Cardiac muscle cell (in vitro differentiated cells and primary cell): ENCODE measurements at regions not wholly inside any gene's neighbourhood (a gene's known extent, or its start where the extent isn't known, plus 50 kb on each side); places are given as distances from the start of the nearest gene placed in this dataset.

Experiments used
- DNase-seq, 2 donors: peaks; one replicate each; pipeline versions ENCODE4 v3.0.0 to v3.0.0-alpha.2; 2010 to 2017; ENCODE audit warnings: low read depth in 1 of 2, low spot score in 1 of 2
- H3K27ac ChIP-seq: fragments of 200-600 bp; sonication (generic); 2 replicates; pipeline ENCODE4 v1.5.1; 2016
- H3K27me3 ChIP-seq: fragments of 200-600 bp; sonication (generic); 2 replicates; pipeline ENCODE4 v1.6.0; 2016; ENCODE audit warnings: control low read depth
- H3K36me3 ChIP-seq: fragments of 200-600 bp; sonication (generic); 2 replicates; pipeline ENCODE4 v1.5.1; 2016; ENCODE audit warnings: control low read depth
- H3K4me1 ChIP-seq: fragments of 200-600 bp; sonication (generic); 2 replicates; pipeline ENCODE4 v1.8.1; 2017; ENCODE audit warnings: low read depth, mild to moderate bottlenecking, mixed run types
- H3K4me3 ChIP-seq: fragments of 200-600 bp; sonication (generic); 2 replicates; pipeline ENCODE4 v1.5.1; 2016; ENCODE audit warnings: mild to moderate bottlenecking
- H3K9me3 ChIP-seq: fragments of 200-600 bp; sonication (generic); 2 replicates; pipeline ENCODE4 v1.5.1; 2017; ENCODE audit warnings: low read depth, mild to moderate bottlenecking, control low read depth
- TF ChIP-seq, protein P1 (sequence below): IDR thresholded peaks from 2 replicates; pipeline ENCODE4 v1.5.1; 2012; ENCODE audit warnings: low read depth, mild to moderate bottlenecking, low read length

DNA sequence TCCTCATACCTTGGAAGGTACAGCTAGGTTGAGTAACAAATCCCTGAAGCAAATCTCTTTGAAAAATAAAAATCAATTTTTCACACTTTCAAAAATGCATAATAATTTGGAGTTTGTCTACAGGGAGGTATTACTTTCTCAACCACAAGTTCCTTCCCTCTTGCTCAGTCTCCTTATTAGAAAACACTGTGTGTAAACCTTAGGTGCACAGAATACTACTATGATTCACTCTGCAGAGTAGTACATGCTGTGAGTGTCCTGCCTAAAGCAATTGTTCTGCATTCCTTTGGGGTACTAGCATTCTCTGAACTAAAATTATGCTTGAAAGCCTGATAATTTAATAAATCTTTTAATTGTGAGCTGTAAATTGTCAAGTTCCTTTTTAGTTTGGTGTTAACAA lies 115.9 kb upstream of the EPHA3 start:
- Histone ChIP-seq H3K9me3 (no peaks in the 10 kb centered on the region), H3K27me3 (no peaks in the 10 kb centered on the region), H3K4me3 (no peak overlapping the region), H3K27ac (no peak overlapping the region), H3K36me3 (no peaks in the 10 kb centered on the region), H3K4me1 (peaks cover 5% of the 10 kb centered on the region)
- TF ChIP-seq, protein P1, sequence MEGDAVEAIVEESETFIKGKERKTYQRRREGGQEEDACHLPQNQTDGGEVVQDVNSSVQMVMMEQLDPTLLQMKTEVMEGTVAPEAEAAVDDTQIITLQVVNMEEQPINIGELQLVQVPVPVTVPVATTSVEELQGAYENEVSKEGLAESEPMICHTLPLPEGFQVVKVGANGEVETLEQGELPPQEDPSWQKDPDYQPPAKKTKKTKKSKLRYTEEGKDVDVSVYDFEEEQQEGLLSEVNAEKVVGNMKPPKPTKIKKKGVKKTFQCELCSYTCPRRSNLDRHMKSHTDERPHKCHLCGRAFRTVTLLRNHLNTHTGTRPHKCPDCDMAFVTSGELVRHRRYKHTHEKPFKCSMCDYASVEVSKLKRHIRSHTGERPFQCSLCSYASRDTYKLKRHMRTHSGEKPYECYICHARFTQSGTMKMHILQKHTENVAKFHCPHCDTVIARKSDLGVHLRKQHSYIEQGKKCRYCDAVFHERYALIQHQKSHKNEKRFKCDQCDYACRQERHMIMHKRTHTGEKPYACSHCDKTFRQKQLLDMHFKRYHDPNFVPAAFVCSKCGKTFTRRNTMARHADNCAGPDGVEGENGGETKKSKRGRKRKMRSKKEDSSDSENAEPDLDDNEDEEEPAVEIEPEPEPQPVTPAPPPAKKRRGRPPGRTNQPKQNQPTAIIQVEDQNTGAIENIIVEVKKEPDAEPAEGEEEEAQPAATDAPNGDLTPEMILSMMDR, result no peak
- no peak for DNase-seq

DNA sequence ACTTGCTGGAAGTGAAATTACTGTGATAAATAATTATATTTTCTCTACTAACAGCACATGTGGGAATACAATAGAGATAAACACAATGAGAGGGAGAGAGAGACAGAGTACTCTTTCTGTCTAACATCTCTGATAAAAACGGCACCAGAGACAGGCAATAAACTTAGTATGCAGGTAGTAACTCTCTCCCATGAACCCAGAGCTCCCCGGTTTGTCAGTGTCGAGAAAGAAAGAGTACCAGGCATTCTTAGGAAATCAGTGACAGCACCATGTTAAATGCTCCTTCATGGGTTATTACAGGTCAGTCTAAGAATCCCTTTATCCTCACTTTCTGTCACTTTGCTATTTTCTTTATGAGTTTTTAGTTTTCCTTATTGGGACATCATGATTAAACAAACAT lies 110.7 kb upstream of the EPHA3 start:
- TF ChIP-seq, protein P1, result no peak
- Histone ChIP-seq H3K9me3 (no peaks in the 10 kb centered on the region), H3K4me3 (no peak overlapping the region), H3K27ac (peak overlapping the region; percentile 39), H3K36me3 (no peaks in the 10 kb centered on the region), H3K4me1 (peaks cover 7% of the 10 kb centered on the region), H3K27me3 (no peaks in the 10 kb centered on the region)
- no peak for DNase-seq

DNA sequence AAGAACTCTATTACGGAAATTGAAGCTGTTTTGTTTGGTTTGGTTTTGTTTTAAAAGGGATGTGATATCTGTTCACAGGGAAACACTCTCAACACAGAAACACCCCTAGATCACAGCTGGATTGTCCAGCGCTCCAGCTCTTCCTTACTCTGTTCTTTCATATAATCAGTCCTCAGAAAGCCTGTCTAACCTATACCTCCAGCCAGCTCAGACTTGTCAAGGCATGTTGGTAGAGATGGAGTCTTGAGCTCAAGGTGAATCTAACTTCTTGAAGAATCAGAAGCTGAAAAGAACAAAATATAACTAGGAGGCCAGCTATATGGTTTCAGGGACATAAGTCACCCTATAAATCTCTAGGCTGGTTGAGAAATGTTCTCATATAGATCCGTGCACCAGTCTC lies 110.2 kb upstream of the EPHA3 start:
- DNase-seq, result no peak
- Histone ChIP-seq H3K27me3 (no peaks in the 10 kb centered on the region), H3K36me3 (no peaks in the 10 kb centered on the region), H3K4me1 (peaks cover 7% of the 10 kb centered on the region), H3K4me3 (no peak overlapping the region), H3K9me3 (no peaks in the 10 kb centered on the region), H3K27ac (peak overlapping the region; percentile 22)
- TF ChIP-seq, protein P1, result no peak

DNA sequence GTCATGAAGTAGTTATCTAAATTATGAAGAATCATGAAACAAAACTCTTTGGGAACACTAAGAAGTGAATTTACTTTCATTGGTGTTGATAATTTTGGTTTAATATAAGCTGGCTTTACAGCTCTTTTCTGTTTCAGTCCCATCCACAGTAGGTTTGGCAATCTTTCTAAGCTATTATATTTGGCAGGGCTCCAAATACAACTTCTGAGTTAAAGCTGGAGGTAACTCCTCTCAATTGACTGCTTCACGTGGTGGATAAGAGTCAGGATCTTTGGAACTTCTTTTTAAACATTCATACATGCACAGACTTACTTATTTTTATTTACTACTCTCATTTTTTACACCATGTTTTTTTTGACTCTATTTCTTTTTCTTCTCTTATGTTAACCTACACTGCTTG lies 106.5 kb upstream of the EPHA3 start:
- no peak overlapping the region for H3K4me3 ChIP-seq
- TF ChIP-seq, protein P1, result no peak
- DNase-seq, result peak; percentile 9 to 26
- H3K36me3 ChIP-seq, result no peaks in the 10 kb centered on the region
- H3K27me3 ChIP-seq, result no peaks in the 10 kb centered on the region
- H3K27ac ChIP-seq, result no peak overlapping the region
- H3K4me1 ChIP-seq, result peaks cover 7% of the 10 kb centered on the region
- no peaks in the 10 kb centered on the region for H3K9me3 ChIP-seq

DNA sequence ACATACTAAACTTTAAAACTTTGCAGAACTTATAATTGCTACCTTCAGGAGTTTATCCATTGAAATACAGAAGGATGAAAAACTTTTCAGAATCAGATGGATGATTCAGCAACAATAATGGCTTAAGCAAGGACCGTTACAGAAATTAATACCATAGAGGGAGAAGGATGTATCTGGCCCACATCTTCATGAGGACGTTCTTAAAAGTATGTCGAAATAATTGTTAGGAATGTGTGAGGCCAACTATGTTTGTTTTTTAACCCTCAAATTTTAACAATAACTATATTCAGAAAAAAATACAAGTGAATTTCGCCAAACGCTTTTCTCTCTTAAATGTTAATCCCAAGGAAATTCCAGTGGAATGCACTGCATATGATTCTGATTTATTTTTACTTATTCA lies 105.2 kb upstream of the EPHA3 start:
- H3K27ac ChIP-seq, result no peak overlapping the region
- no peak for DNase-seq
- no peaks in the 10 kb centered on the region for H3K36me3 ChIP-seq
- H3K4me3 ChIP-seq, result no peak overlapping the region
- no peaks in the 10 kb centered on the region for H3K27me3 ChIP-seq
- TF ChIP-seq, protein P1, result no peak
- no peaks in the 10 kb centered on the region for H3K9me3 ChIP-seq
- no peaks in the 10 kb centered on the region for H3K4me1 ChIP-seq

DNA sequence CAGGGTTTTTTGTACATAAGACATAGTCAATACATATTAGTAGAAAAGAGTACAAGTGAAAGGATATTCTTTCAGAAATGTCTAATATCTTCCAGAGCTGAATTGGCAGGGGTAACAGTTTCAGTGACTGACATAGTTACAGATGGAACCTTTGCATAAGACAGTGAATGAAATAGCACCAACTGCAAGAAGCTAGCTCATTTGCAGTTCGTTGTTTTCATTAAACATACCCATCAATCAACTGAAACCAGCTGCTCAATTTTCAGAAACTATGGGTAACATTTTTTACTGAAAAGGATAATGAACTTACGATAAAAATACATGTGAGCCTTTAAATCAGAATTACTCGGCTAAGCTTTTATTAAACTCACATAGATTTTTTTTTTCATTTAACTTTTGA lies 93.9 kb upstream of the EPHA3 start:
- Histone ChIP-seq H3K36me3 (no peaks in the 10 kb centered on the region), H3K27ac (no peak overlapping the region), H3K9me3 (no peaks in the 10 kb centered on the region), H3K4me1 (no peaks in the 10 kb centered on the region), H3K27me3 (no peaks in the 10 kb centered on the region), H3K4me3 (no peak overlapping the region)
- DNase-seq, result no peak
- TF ChIP-seq, protein P1, result no peak
